ENCODE measurements at regions not wholly inside any gene's neighbourhood (a gene's known extent, or its start where the extent isn't known, plus 50 kb on each side); places are given as distances from the start of the nearest gene placed in this dataset.

- no peak overlapping the region for H3K4me2 ChIP-seq (ENCODE audit: insufficient read depth, insufficient read length, low read length)
- peaks cover 22% of the 10 kb centered on the region for H3K9me3 ChIP-seq (ENCODE audit: control insufficient read depth, low read depth, low read length)
- no peak overlapping the region for H4K8ac ChIP-seq (replicated peaks; ENCODE audit: insufficient read length, low read depth, low read length)
- Mint-ChIP-seq H3K36me3 (ENCODE audit: insufficient read depth in 1 of 3, low read depth in 3 of 3) (peaks cover 3 to 8% (median 3%) of the 10 kb centered on the region in 3 experiments; a peak in 5 of 7 replicates), H3K9me3 (peaks cover 61 to 68% of the 10 kb centered on the region in 2 experiments), H3K27ac (no peak overlapping the region), H3K4me1 (no peaks in the 10 kb centered on the region), H3K27me3 (ENCODE audit: low read depth) (no peaks in the 10 kb centered on the region), H3K4me3 (no peak overlapping the region)
- H2BK12ac ChIP-seq (ENCODE audit: insufficient read length, low read depth, low read length), result no peak overlapping the region
- H2BK20ac ChIP-seq (ENCODE audit: low read depth, low read length, poor library complexity, severe bottlenecking), result no peak overlapping the region
- H3K79me2 ChIP-seq (ENCODE audit: insufficient read depth, low read length), result no peaks in the 10 kb centered on the region
- H4K91ac ChIP-seq (ENCODE audit: insufficient read length, low read depth, low read length), result no peak overlapping the region
- no peaks in the 10 kb centered on the region for H3K23me2 ChIP-seq (ENCODE audit: insufficient read length, low read depth, low read length, poor library complexity, severe bottlenecking)
- H3K79me1 ChIP-seq (ENCODE audit: insufficient read depth, low read depth, low read length, poor library complexity, severe bottlenecking), result no peaks in the 10 kb centered on the region
- no peak overlapping the region for H3K56ac ChIP-seq (ENCODE audit: insufficient read length, low read depth, low read length)
- no peak overlapping the region for H3K27ac ChIP-seq (ENCODE audit: insufficient read length, low read depth, low read length)
- H3T11ph ChIP-seq (ENCODE audit: low read length), result no peak overlapping the region
- no peak overlapping the region for H3K18ac ChIP-seq (ENCODE audit: insufficient read length, low read depth, low read length)
- no peak overlapping the region for H2AFZ ChIP-seq (ENCODE audit: low read length)
- H3K4ac ChIP-seq (ENCODE audit: low read depth, low read length), result no peak overlapping the region
- no peak overlapping the region for H2BK15ac ChIP-seq (ENCODE audit: low read depth, low read length)
- H3K4me1 ChIP-seq (ENCODE audit: insufficient read depth, low read length), result no peaks in the 10 kb centered on the region
- no peak overlapping the region for H3K23ac ChIP-seq (ENCODE audit: insufficient read length, low read depth, low read length)
- no peak overlapping the region for H3K14ac ChIP-seq (ENCODE audit: insufficient read depth, low read length)
- no peaks in the 10 kb centered on the region for H3K27me3 ChIP-seq (ENCODE audit: insufficient read depth, low read length)
- H2AK5ac ChIP-seq (ENCODE audit: insufficient read length, low read length), result no peak overlapping the region
- H3K9ac ChIP-seq (ENCODE audit: extremely low read depth, insufficient read length, low read length), result no peak overlapping the region
- H2BK120ac ChIP-seq (ENCODE audit: low read depth, low read length, poor library complexity, severe bottlenecking), result no peak overlapping the region
- DNase-seq, result no peak
- no peak overlapping the region for H4K5ac ChIP-seq (ENCODE audit: insufficient read length, low read depth, low read length)
- H2BK5ac ChIP-seq (ENCODE audit: insufficient read length, low read length), result no peak overlapping the region
- 95% methylated on average over 2 of the region's 10 CpGs for WGBS (ENCODE audit: extremely low coverage, insufficient read length, low lambda C conversion rate)
- no peak for TF ChIP-seq CTCF (conservative IDR thresholded peaks at IDR 0.05)
- H4K20me1 ChIP-seq (ENCODE audit: control insufficient read depth, insufficient read depth, insufficient read length), result no peaks in the 10 kb centered on the region
These were observed 332.2 kb upstream of the CXorf51B start for GRCh38 chrX:146477341-146477740.
